Fibroblast of lung (primary cell): ENCODE measurements at regions not wholly inside any gene's neighbourhood (a gene's known extent, or its start where the extent isn't known, plus 50 kb on each side); places are given as distances from the start of the nearest gene placed in this dataset.

Experiments
- EZH2 ChIP-seq: IDR thresholded peaks from 2 replicates; pipeline ENCODE4 v1.5.1; 2012; ENCODE audit warnings: low read length, control low read depth, mild to moderate bottlenecking; ENCODE audit errors: missing control alignments
- TF ChIP-seq, protein P1 (sequence below), 2 donors: IDR thresholded peaks in 1 of 2; conservative IDR thresholded peaks in 1 of 2; 1 replicate in 1 of 2; 2 replicates in 1 of 2; pipeline ENCODE4 v1.5.1; 2011 to 2012; ENCODE audit warnings: low read length in 2 of 2, control low read depth in 1 of 2, inconsistent platforms in 1 of 2, low read depth in 1 of 2, mild to moderate bottlenecking in 1 of 2

DNA sequence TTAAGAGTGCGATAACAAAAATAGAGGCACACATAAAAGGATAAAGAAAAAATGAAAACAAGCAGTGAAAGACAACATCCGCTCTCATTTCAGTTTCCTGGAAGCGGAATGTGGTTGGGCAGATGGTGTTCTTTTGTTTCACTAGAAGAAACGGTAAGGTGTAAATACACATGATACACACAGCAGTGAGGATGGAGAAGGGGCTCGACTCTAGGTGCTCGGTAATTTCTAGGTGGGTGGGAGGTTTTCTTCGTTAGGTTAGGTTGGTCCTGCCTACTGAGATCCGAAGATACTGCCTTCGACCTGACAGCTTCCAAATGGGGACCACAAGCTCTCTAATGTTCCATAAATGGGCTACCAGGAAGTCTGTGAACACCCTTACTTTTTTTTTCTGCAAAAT, 1082.5 kb downstream of the BCL11B start:
- TF ChIP-seq, protein P1, sequence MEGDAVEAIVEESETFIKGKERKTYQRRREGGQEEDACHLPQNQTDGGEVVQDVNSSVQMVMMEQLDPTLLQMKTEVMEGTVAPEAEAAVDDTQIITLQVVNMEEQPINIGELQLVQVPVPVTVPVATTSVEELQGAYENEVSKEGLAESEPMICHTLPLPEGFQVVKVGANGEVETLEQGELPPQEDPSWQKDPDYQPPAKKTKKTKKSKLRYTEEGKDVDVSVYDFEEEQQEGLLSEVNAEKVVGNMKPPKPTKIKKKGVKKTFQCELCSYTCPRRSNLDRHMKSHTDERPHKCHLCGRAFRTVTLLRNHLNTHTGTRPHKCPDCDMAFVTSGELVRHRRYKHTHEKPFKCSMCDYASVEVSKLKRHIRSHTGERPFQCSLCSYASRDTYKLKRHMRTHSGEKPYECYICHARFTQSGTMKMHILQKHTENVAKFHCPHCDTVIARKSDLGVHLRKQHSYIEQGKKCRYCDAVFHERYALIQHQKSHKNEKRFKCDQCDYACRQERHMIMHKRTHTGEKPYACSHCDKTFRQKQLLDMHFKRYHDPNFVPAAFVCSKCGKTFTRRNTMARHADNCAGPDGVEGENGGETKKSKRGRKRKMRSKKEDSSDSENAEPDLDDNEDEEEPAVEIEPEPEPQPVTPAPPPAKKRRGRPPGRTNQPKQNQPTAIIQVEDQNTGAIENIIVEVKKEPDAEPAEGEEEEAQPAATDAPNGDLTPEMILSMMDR (conservative IDR thresholded peaks at IDR 0.05 in 1 of 2, IDR thresholded peaks at IDR 0.05 in 1 of 2; ENCODE audit: low read depth in 1 of 2, low read length in 2 of 2), result no peak
- TF ChIP-seq EZH2, result no peak
